ENCODE measurements at regions not wholly inside any gene's neighbourhood (a gene's known extent, or its start where the extent isn't known, plus 50 kb on each side); places are given as distances from the start of the nearest gene placed in this dataset.

DNA sequence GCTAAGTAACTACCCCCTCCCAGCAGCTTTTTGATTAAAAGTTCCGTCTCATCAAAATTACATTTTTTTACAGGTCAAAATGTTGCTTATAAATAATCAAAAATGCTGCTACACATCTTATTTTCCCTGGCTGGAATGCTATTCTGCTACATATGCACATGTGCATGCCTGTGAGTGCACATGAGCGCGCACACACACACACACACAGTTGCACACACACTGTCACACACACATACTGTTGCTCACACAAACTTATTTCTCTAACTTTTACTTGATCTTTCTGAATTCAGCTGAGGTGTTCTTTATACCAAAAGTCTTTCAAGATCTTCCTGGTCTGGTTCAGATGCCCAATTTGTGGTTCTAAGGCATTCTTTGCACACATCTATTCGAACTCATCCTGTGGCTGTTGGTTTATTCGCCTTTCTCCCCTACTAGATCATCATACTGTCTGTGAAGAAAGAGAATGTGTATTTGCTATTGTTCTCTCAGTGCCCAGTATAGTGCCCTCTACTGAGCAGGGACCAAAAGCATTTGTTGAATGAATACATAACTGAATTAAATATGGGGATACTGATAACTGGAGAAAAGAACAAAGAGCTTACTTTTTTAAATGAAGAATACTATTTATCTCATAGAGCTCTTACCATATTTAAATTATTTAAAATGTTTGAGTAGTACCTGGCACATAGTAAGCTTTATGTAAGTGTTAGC, 68.1 kb upstream of the CCDC179 start:
- TF ChIP-seq, protein P1, sequence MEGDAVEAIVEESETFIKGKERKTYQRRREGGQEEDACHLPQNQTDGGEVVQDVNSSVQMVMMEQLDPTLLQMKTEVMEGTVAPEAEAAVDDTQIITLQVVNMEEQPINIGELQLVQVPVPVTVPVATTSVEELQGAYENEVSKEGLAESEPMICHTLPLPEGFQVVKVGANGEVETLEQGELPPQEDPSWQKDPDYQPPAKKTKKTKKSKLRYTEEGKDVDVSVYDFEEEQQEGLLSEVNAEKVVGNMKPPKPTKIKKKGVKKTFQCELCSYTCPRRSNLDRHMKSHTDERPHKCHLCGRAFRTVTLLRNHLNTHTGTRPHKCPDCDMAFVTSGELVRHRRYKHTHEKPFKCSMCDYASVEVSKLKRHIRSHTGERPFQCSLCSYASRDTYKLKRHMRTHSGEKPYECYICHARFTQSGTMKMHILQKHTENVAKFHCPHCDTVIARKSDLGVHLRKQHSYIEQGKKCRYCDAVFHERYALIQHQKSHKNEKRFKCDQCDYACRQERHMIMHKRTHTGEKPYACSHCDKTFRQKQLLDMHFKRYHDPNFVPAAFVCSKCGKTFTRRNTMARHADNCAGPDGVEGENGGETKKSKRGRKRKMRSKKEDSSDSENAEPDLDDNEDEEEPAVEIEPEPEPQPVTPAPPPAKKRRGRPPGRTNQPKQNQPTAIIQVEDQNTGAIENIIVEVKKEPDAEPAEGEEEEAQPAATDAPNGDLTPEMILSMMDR (IDR thresholded peaks at IDR 0.05; ENCODE audit: insufficient read depth, low read depth, low read length), result no peak
- TF ChIP-seq EZH2 (IDR thresholded peaks at IDR 0.05; ENCODE audit: insufficient read depth, low read length), result no peak
